HG02852 (cell line): ENCODE measurements at regions not wholly inside any gene's neighbourhood (a gene's known extent, or its start where the extent isn't known, plus 50 kb on each side); places are given as distances from the start of the nearest gene placed in this dataset.

ENCODE experiments used
- ATAC-seq: cut with Tn5 transposase; IDR thresholded peaks from one replicate; pipeline ENCODE4 v1.9.1; 2021; ENCODE audit warnings: mild to moderate bottlenecking, moderate library complexity; ENCODE audit not compliant: unreplicated experiment

DNA sequence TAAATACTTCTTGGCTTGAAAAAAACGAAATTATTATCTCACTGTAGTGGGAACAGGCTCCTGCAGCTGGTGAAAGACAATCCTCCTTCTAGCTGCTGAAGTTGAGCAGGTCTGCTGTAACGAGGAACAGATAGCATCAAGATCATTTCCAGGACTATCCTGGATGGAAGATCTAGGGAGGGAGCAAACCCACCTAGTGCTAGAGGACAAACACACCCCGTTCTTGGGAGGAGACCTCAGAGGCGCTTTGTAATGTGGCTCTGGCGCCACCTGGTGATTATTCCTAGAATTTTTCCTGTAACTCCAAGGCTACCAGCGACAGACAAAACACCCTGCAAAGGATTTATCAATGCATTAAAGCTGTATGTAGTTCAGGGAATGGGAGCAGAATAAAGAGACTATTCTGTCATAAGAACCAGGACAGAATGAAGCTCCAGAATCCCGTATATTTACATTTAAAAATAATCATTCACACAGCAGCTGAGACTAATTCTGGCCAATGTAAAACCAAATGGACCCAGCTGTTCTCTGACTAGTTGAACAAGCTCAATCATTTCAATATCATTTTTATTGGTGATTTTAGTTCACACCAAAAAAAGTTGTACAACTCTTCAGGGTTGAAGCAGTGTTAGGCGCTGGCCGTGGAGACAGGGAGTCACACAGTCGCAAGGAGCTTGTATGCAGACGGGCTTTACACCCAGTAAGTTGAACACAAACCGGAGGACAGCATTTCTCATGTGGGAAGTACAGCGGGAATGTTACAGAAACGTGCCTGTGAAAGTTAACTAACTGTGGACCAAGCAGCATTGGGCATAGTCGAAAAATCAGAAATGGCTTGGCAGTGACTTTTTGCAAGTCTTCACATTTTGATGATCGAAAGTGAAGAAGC lies 290.3 kb downstream of the TRIB2 start:
- ATAC-seq = peak; percentile 86

DNA sequence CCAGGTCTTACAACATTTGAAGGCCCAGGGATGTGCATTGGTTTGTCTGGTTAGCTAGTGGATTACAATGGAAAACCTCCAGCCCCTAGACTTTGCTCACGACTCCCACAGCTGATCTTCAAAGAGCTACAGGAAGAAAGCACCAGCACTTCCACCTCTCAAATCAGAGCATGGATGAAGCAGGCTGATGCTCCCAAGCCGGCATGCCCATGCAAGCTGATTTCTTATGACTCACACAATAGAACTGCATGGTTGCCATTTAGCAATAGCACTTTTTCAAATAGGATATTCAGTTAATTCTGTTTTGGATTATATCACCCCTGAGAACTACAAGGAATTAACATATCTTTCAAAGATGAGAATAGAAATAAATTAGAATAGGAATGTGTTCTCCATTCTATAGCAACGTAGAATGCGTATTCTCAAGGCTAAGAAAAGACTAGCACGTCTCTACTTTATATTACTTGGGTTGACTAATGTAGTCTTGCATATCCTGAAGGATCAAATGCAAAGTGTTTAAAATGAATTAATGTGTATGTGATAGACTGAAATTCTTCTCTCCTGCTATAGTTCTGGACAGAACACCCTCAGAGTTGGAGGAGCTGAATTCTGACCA lies 292.4 kb downstream of the TRIB2 start:
- no peak for ATAC-seq

DNA sequence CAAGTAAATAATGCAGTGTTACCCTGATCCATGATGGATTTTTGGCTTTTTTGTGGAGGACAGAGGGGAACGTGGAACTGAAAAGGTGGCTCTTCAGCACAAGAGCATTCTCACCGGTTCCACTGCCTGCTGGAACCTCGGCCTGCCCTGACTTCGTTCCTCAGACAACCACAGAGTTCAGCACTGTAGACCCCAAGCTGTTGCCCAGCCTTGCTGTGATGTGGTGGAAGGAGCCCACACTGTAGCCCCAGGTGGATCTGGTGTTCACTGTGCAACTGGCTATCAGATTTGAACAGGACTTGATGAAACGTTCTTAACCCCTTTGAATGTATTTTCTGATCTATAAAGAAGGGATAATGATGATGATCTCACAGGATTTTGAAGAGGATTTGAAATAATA lies 293.5 kb downstream of the TRIB2 start:
- no peak for ATAC-seq

- no peak for ATAC-seq
These were observed 298.0 kb downstream of the TRIB2 start for GRCh38 chr2:13014783-13015182.

GRCh38 chr2:13015532-13016320 lies 299.0 kb downstream of the TRIB2 start:
- ATAC-seq = no peak

GRCh38 chr2:13018490-13018889 lies 301.8 kb downstream of the TRIB2 start:
- ATAC-seq = no peak

GRCh38 chr2:13019781-13020180 lies 303.0 kb downstream of the TRIB2 start:
- no peak for ATAC-seq

GRCh38 chr2:13020469-13020868 lies 303.7 kb downstream of the TRIB2 start:
- ATAC-seq = no peak

GRCh38 chr2:13021470-13021957 lies 304.8 kb downstream of the TRIB2 start:
- no peak for ATAC-seq

DNA sequence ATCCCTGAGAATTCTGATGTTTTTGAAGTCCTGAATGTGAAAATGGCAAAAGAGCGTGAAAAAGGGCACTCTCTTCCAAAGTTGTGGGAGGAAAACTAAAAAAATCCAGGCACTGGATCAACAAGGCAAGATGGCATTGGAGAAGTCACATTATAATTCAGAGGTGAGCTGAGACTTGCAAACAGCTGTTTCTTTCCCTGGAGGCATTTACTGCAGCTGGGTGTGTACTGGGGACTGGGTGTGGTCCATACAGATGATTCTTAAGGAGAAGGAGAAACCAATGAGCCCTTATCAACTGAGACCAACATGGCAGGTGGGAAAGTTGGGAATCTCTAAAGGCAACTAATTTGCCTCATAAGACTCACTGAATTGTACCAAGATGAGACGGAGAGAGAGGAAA lies 313.9 kb downstream of the TRIB2 start:
- ATAC-seq = no peak

- no peak for ATAC-seq
These were observed 318.1 kb downstream of the TRIB2 start for GRCh38 chr2:13034861-13035260.

DNA sequence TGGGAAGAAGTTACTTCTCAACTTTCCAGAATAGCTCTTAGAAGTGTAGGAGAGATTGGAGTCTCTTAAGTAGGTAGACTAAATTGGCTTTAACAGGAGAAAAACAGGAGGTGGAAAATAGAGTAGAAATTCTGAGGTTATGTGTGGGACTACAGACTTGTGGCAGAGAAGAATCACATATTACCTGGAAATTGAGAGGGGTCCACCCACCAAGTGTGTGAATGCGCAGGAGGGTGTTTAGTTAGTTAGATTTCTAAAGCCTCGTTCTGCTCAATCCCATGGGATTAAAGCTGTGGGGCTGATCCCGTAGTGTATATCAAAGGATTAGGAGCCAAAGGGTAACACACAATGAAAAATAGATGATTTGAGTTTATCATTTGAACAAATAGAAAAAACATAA lies 319.1 kb downstream of the TRIB2 start:
- no peak for ATAC-seq

DNA sequence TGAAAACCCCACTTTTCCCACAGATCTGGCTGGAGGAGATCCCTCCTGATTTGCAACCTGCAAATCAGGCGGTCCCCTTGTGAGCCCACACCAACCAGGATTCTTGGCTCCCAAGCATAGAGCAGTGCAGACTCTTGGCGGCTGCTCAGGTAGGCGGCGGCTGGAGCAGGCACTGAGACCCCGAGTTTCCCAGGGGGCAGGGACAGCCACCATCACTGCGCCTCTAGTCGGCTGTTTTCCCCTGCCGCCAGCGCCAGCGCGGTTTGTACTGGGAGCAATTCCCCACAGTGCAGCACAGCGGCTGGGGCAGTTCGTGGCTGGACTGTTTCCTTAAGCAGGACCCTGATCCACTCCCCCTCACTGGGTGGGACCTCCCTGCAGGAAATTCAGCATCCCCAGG lies 323.3 kb downstream of the TRIB2 start:
- no peak for ATAC-seq

- ATAC-seq = no peak
These were observed 329.9 kb downstream of the TRIB2 start for GRCh38 chr2:13046557-13047165.

- no peak for ATAC-seq
These were observed 334.0 kb downstream of the TRIB2 start for GRCh38 chr2:13050764-13051163.

DNA sequence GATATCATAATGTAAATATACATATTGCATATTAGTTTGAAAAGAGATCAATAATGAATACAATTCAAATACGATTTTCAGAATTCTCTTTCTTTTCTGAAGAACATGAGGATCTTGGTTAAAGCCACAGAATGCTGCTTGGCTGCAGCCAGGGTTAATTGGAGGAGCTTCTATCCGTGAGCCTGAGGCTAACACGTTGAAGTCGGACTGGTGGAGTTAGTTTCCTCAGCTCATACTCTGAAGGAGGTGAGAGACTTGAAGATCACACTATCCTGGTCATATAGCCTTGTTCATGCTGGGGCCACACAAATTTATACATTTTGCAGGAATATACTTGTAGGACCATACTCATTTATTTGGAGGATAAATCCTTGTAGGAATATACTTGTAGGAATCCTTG lies 335.8 kb downstream of the TRIB2 start:
- ATAC-seq = no peak

DNA sequence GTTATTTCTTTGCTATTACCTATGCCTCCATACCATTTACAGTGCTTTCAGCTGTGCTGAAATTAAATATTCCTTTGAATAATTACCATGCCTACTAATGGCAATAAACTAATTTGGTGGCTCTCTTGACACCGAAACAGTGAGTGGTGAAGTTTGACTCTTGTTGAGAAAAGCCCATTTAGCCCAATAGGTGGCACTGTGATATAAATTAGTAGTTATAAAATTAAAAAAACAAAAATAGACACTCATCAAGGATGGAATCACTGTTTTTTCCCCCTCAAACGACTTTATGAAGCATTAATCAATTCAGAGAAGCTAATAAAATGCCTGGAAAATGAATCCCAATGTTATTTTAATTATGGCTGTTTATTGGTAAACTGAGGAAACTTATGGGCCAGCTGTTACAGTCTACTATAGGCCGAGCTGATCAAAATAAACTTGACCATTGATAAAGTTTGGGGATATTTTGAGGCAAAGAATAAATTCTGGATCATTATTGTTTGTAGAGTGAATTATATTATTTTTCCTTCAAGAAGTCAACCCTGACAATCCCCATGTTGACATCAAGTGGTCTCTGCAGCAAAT lies 339.6 kb downstream of the TRIB2 start:
- no peak for ATAC-seq

DNA sequence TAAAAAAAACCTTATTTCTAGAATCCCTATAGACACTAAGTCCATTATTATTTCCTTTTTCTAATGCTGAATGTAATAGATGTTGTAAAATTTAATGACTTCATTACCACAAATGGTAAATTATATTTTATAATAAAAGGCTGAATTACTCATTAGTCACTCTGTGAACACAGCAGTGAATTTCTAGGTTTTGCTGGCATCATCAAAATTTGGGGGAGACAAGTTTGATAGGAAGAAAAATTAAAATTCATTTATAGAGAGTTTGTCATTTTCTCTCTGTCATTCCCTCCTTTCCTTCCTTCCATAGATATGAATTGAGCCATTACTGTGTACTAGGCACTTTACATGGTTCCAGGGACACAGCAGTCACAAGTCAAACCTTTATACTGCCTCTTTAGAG lies 340.9 kb downstream of the TRIB2 start:
- no peak for ATAC-seq

GRCh38 chr2:13066676-13067075 lies 349.9 kb downstream of the TRIB2 start:
- ATAC-seq = no peak

- no peak for ATAC-seq
These were observed 350.8 kb downstream of the TRIB2 start for GRCh38 chr2:13067508-13067907.

GRCh38 chr2:13089971-13090370 lies 373.2 kb downstream of the TRIB2 start:
- ATAC-seq = no peak
